ENCODE measurements at regions not wholly inside any gene's neighbourhood (a gene's known extent, or its start where the extent isn't known, plus 50 kb on each side); places are given as distances from the start of the nearest gene placed in this dataset.

- Histone ChIP-seq H3K4me1 (no peaks in the 10 kb centered on the region), H3K27ac (no peak overlapping the region), H3K36me3 (no peaks in the 10 kb centered on the region), H3K4me3 (no peak overlapping the region), H3K27me3 (peaks cover 0 to 7% (median 0%) of the 10 kb centered on the region in 7 donors), H3K9me3 (no peaks in the 10 kb centered on the region)
- ATAC-seq (no peak), DNase-seq (no peak)
- no peak for TF ChIP-seq CTCF (IDR thresholded peaks at IDR 0.05)
- WGBS, 2 donors: 90% methylated on average over 2 of the region's 2 CpGs
- intact Hi-C loops (cut with DNase I): no loop called here
Measured at GRCh38 chr12:76189851-76190250, 105.4 kb upstream of the NAP1L1 start.

DNA sequence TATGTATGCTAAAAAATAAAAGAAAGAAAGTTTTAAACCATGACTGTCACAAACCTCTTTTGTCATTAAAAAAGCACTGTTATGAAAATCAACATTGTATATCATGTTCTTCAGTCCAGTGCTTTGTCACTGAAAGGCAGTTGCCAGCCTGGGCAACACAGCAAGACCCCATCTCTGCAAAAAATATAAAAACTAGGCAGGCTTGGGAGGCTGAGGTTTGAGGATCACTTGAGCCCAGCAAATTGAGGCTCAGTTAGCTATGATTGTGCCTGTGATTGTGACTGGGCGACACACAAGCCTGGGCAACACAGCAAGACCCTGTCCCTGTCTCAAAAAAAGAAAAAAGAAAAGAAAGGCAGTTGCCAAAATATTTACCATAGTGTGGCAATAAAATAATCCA lies 102.7 kb upstream of the NAP1L1 start:
- no peak overlapping the region for H3K27ac ChIP-seq
- no peak for TF ChIP-seq CTCF (IDR thresholded peaks at IDR 0.05)
- DNase-seq: no peak
- H3K4me1 ChIP-seq: peaks cover 0 to 12% (median 0%) of the 10 kb centered on the region in 9 donors
- no peaks in the 10 kb centered on the region for H3K9me3 ChIP-seq
- 89 to 91% methylated on average over 1 of the region's 1 CpG for WGBS, 2 donors
- ATAC-seq: no peak
- peaks cover 0 to 7% (median 0%) of the 10 kb centered on the region in 7 donors for H3K27me3 ChIP-seq
- intact Hi-C loops (cut with DNase I): no loop called here
- no peaks in the 10 kb centered on the region for H3K36me3 ChIP-seq
- no peak overlapping the region for H3K4me3 ChIP-seq

DNA sequence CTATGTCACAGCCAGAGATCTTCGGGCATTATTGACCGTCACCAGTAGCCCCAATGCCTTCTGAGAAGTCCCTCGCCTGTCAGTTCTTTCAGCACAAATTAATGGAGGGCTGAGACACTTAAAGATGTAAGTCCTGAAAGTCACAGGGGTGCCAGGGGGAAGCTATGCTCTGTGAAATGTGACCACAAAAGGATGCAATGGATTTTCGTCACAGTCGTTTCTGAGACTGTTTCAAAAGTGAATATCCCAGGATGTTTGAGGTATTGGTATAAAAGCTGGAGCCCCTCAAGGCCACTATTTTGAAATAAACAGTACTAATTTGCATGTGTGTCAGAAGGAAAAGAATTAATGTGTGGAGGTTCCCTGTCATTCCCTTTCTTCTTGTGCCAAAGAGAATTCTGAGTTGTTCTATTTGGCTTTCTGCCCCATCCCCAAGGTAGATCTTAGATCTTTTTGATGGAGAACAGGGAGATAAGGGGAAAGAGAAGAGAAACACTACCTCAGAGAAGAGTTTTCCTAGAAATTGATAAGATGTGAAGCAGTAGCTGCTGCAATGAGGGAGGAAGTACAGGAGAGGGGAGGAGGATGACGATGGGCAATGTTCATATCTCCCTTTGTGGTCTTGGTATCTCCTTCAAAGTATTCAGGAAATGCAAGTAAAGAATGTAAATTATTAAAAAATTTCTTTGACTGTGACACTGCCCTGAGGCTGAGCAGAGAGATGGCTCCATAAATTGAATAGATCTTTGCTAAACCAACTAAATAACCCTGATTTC lies 101.8 kb upstream of the NAP1L1 start:
- intact Hi-C loops (cut with DNase I): no loop called here
- Histone ChIP-seq H3K9me3 (no peaks in the 10 kb centered on the region), H3K27ac (no peak overlapping the region), H3K4me1 (peaks cover 0 to 12% (median 0%) of the 10 kb centered on the region in 9 donors), H3K27me3 (peaks cover 0 to 7% (median 0%) of the 10 kb centered on the region in 7 donors), H3K4me3 (no peak overlapping the region), H3K36me3 (no peaks in the 10 kb centered on the region)
- TF ChIP-seq CTCF (IDR thresholded peaks at IDR 0.05): no peak
- DNase-seq: no peak
- no peak for ATAC-seq
- 64 to 74% methylated on average over 6 of the region's 6 CpGs for WGBS, 2 donors

DNA sequence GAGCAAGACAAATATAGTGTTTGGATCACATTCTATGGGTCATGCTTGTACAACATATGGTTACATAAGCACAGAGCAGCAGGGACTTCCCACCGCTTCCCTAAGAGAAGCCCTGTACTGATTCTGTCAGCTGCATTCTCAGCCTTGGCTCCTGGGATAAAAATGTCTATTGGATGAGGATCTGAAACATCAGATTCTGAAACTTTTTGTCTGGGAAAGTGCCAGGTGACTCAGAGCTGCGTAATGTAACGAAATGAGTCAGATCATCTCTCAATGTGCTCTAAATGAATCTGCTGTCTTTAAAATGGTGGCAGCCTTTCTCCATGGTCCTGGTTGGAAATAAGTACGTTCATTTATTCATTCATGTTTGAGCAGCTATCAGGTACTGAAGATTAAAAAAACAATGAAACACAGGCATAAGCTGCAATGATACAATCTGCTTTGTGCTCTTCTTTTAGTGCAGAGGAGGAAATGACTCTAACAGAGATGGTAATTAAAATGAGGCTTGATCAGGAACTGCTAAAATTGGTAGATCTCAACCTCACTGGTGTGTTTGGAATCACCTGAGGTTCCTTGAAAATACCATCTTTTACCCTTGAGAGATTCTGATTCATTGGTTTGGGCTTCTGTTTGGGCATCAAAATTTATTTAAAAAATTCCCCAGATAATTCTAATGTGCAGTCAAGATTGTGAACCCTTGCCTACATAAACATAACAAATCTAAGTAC lies 99.1 kb upstream of the NAP1L1 start:
- peak in 2 of 8 donors; percentile 27 to 60 for ATAC-seq

More for the DNA sequence above, 99.1 kb upstream of the NAP1L1 start:
- peaks cover 0 to 12% (median 0%) of the 10 kb centered on the region in 9 donors for H3K4me1 ChIP-seq
- H3K27ac ChIP-seq: no peak overlapping the region
- peak in 1 of 2 donors; percentile 5 for DNase-seq
- H3K36me3 ChIP-seq: no peaks in the 10 kb centered on the region
- WGBS, 2 donors: 47 to 48% methylated on average over 4 of the region's 4 CpGs
- TF ChIP-seq CTCF (IDR thresholded peaks at IDR 0.05): no peak
- no peaks in the 10 kb centered on the region for H3K9me3 ChIP-seq
- H3K27me3 ChIP-seq: peaks cover 0 to 7% (median 0%) of the 10 kb centered on the region in 7 donors
- no peak overlapping the region for H3K4me3 ChIP-seq
- intact Hi-C loops (cut with DNase I): no loop called here
